IPS-15b (cell line): ENCODE measurements at regions not wholly inside any gene's neighbourhood (a gene's known extent, or its start where the extent isn't known, plus 50 kb on each side); places are given as distances from the start of the nearest gene placed in this dataset.

Experiments used
- H3K27me3 ChIP-seq: one replicate; pipeline ENCODE4 v1.6.1; 2013; ENCODE audit warnings: low read length; ENCODE audit not compliant: control insufficient read depth, insufficient read depth
- H3K36me3 ChIP-seq: one replicate; pipeline ENCODE4 v1.6.1; 2013; ENCODE audit warnings: low read length; ENCODE audit not compliant: control insufficient read depth, insufficient read depth
- H3K4me1 ChIP-seq: one replicate; pipeline ENCODE4 v1.6.1; 2013; ENCODE audit warnings: mild to moderate bottlenecking, low read length; ENCODE audit not compliant: control insufficient read depth, insufficient read depth
- H3K4me3 ChIP-seq: one replicate; pipeline ENCODE4 v1.5.1; 2013; ENCODE audit warnings: low read depth, low read length
- H3K9ac ChIP-seq: one replicate; pipeline ENCODE4 v1.6.1; 2013; ENCODE audit warnings: low read depth, mild to moderate bottlenecking, low read length
- H3K9me3 ChIP-seq: one replicate; pipeline ENCODE4 v1.6.1; 2013; ENCODE audit warnings: mild to moderate bottlenecking, low read length; ENCODE audit not compliant: control insufficient read depth, insufficient read depth

DNA sequence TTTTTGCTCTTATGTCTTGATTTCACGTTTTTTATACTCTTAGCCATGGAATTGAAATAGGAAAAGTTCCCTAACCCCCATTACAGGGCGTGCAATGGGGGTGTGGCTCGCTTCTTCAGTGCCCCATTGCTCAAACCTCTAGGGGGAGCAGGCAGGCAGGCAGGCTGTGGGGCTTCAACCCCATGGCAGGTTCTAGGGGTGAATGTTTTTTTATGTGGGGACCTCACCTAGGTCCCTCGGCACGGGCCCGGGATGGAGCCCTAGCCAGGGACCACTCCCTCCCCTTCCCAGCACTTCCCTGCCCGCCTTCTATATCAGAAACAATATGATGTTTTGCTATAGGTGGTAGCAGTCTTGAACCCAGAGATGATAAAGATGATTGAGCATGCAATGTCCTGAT is 221.3 kb upstream of the SMC2 start:
- Histone ChIP-seq H3K4me1 (no peaks in the 10 kb centered on the region), H3K9me3 (no peaks in the 10 kb centered on the region), H3K9ac (no peak overlapping the region), H3K4me3 (no peak overlapping the region), H3K27me3 (no peaks in the 10 kb centered on the region), H3K36me3 (no peaks in the 10 kb centered on the region)

- H3K4me3 ChIP-seq = no peak overlapping the region
- H3K4me1 ChIP-seq = no peaks in the 10 kb centered on the region
- H3K9me3 ChIP-seq = no peaks in the 10 kb centered on the region
- no peak overlapping the region for H3K9ac ChIP-seq
- no peaks in the 10 kb centered on the region for H3K27me3 ChIP-seq
- H3K36me3 ChIP-seq = no peaks in the 10 kb centered on the region
These were observed 212.7 kb upstream of the SMC2 start for GRCh38 chr9:103881419-103881818.

GRCh38 chr9:103889989-103890388 is 204.1 kb upstream of the SMC2 start:
- Histone ChIP-seq H3K4me1 (no peaks in the 10 kb centered on the region), H3K9ac (no peak overlapping the region), H3K9me3 (no peaks in the 10 kb centered on the region), H3K36me3 (no peaks in the 10 kb centered on the region), H3K4me3 (no peak overlapping the region), H3K27me3 (no peaks in the 10 kb centered on the region)

DNA sequence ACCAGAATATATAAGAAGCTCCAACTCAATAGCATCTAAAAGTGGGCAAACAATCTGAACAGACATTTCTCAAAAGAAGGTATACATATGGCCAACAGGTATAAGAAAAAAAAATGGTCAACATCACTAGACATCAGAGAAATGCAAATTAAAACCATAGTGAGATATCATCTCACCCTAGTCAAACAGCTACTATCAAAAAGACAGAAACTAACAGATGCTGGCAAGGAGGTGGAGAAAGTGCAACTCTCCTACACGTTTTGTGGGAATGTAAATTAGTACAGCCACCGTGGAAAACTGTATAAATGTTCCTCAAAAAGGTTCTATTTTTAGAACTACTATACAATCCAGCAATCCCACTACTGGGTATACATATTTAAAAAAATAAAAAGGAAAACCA is 199.9 kb upstream of the SMC2 start:
- no peaks in the 10 kb centered on the region for H3K36me3 ChIP-seq
- H3K9me3 ChIP-seq = no peaks in the 10 kb centered on the region
- H3K27me3 ChIP-seq = no peaks in the 10 kb centered on the region
- no peaks in the 10 kb centered on the region for H3K4me1 ChIP-seq
- no peak overlapping the region for H3K9ac ChIP-seq
- H3K4me3 ChIP-seq = no peak overlapping the region

- no peak overlapping the region for H3K4me3 ChIP-seq
- H3K36me3 ChIP-seq = no peaks in the 10 kb centered on the region
- H3K9me3 ChIP-seq = no peaks in the 10 kb centered on the region
- no peaks in the 10 kb centered on the region for H3K4me1 ChIP-seq
- H3K9ac ChIP-seq = no peak overlapping the region
- no peaks in the 10 kb centered on the region for H3K27me3 ChIP-seq
These were observed 195.6 kb upstream of the SMC2 start for GRCh38 chr9:103898550-103898949.

DNA sequence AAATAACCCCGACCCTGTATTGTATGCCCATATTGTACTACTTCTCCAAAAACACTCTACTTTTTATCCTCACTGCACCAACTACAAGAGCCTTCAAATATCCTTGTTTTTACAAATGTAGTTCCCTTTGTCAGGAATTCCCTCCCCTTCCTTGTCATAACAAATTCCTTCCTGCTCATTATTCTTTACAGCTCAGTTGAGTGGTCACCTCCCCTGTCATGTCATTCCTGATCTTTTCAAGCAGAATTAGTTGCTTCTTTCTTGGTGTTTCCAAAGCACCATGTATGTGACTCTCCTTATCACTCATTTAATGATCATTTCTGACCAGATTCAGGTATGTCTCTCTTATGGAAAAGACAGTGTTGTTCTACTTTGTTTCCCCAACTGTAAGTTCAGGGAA is 194.2 kb upstream of the SMC2 start:
- no peak overlapping the region for H3K9ac ChIP-seq
- no peaks in the 10 kb centered on the region for H3K4me1 ChIP-seq
- no peaks in the 10 kb centered on the region for H3K36me3 ChIP-seq
- no peaks in the 10 kb centered on the region for H3K27me3 ChIP-seq
- H3K4me3 ChIP-seq = no peak overlapping the region
- H3K9me3 ChIP-seq = no peaks in the 10 kb centered on the region

GRCh38 chr9:103900466-103900865 is 193.6 kb upstream of the SMC2 start:
- H3K4me1 ChIP-seq = no peaks in the 10 kb centered on the region
- no peaks in the 10 kb centered on the region for H3K9me3 ChIP-seq
- H3K27me3 ChIP-seq = no peaks in the 10 kb centered on the region

GRCh38 chr9:103902263-103902662 is 191.8 kb upstream of the SMC2 start:
- Histone ChIP-seq H3K9ac (no peak overlapping the region), H3K4me3 (no peak overlapping the region), H3K27me3 (no peaks in the 10 kb centered on the region), H3K9me3 (no peaks in the 10 kb centered on the region), H3K4me1 (no peaks in the 10 kb centered on the region), H3K36me3 (no peaks in the 10 kb centered on the region)

More at GRCh38 chr9:103900466-103900865, 193.6 kb upstream of the SMC2 start:
- H3K9ac ChIP-seq = no peak overlapping the region
- H3K4me3 ChIP-seq = no peak overlapping the region
- H3K36me3 ChIP-seq = no peaks in the 10 kb centered on the region

DNA sequence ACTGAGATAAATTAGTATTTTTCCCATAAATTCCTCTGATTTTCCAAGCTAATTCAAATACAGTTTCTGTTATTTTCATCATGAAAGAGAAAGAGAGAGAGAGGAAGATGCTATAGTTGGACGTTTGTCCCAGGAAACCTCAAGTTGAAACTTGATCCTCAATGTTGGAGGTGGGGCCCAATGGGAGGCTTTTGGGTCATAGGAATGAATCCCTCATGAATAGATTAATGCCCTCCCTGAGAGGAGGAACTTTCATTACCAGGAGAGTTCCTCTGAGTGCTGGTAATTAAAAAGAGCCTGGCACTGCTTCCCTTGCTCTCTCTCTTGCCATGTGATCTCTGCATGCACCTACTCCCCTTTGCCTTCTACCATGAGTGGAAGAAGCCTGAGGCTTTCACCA is 189.9 kb upstream of the SMC2 start:
- Histone ChIP-seq H3K9me3 (no peaks in the 10 kb centered on the region), H3K27me3 (no peaks in the 10 kb centered on the region), H3K9ac (no peak overlapping the region), H3K4me1 (no peaks in the 10 kb centered on the region), H3K4me3 (no peak overlapping the region), H3K36me3 (no peaks in the 10 kb centered on the region)

- Histone ChIP-seq H3K9ac (no peak overlapping the region), H3K4me1 (no peaks in the 10 kb centered on the region), H3K4me3 (no peak overlapping the region), H3K36me3 (no peaks in the 10 kb centered on the region), H3K9me3 (no peaks in the 10 kb centered on the region), H3K27me3 (no peaks in the 10 kb centered on the region)
These were observed 180.2 kb upstream of the SMC2 start for GRCh38 chr9:103913899-103914298.

GRCh38 chr9:103919605-103920209 is 174.4 kb upstream of the SMC2 start:
- no peaks in the 10 kb centered on the region for H3K4me1 ChIP-seq
- H3K27me3 ChIP-seq = no peaks in the 10 kb centered on the region
- H3K4me3 ChIP-seq = no peak overlapping the region
- H3K9ac ChIP-seq = no peak overlapping the region
- H3K9me3 ChIP-seq = no peaks in the 10 kb centered on the region
- H3K36me3 ChIP-seq = no peaks in the 10 kb centered on the region

DNA sequence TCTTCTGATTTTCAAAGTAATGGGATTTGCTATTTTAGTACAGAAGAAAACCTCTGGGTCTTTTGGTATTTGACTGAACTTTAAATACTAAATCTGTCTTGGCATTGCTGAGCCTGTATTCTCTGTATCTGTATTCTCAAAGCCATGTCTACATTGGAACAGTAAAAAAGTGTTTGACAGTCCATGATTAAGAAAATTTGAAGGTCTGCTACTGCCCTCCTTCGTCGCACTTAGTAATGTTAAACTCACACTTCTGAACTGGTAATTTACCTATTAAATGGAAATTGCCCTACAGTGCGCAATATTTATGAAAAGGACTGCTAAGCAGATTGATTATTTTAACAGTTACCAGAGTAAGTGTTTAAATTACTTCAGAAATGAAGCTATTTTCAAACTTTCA is 165.7 kb upstream of the SMC2 start:
- no peaks in the 10 kb centered on the region for H3K36me3 ChIP-seq
- no peak overlapping the region for H3K9ac ChIP-seq
- no peak overlapping the region for H3K4me3 ChIP-seq
- no peaks in the 10 kb centered on the region for H3K9me3 ChIP-seq
- no peaks in the 10 kb centered on the region for H3K4me1 ChIP-seq
- no peaks in the 10 kb centered on the region for H3K27me3 ChIP-seq
